Occipital lobe (tissue), 1 donor: ENCODE measurements at regions not wholly inside any gene's neighbourhood (a gene's known extent, or its start where the extent isn't known, plus 50 kb on each side); places are given as distances from the start of the nearest gene placed in this dataset.
"Not testable (repeated sequence)": the region's sequence is repeated elsewhere in the genome, so short reads cannot be mapped to it uniquely, and the experiment has no call there.

Experiments used
- DNase-seq: peaks from one replicate; lab custom pipeline; 2025; lab: John Stamatoyannopoulos, UW

DNA sequence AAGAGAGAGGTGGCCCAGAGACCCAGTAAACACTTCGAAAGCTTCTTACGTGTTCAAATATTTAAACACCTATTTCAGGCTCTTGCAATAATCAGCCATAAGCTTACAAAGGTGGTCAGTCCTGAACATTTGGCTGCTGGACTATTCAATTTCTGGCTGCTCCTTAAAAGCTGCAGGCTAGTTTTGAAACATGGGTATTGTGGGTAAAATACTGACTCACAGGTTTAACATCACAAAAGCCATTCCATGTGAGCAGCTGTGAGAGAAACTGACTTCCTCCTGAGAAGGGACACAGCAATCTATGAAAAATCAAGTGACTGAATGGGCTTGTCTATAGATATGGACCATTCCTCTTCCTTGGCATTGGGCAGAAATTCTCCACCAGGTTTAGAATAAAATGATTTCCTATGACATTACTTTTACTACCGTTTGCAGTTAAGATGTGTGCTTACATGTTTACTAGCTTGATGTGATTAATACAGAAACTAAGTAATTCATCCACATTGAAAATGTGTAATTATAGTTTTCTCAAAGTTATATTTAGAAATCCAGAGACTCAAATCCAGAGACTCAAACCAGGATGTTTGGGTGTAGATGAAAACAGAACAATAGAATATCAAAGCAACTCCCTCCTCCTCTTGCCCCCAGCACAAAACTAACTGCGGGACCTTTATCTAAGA lies 252.3 kb downstream of the GATA3 start:
- DNase-seq = no peak

DNA sequence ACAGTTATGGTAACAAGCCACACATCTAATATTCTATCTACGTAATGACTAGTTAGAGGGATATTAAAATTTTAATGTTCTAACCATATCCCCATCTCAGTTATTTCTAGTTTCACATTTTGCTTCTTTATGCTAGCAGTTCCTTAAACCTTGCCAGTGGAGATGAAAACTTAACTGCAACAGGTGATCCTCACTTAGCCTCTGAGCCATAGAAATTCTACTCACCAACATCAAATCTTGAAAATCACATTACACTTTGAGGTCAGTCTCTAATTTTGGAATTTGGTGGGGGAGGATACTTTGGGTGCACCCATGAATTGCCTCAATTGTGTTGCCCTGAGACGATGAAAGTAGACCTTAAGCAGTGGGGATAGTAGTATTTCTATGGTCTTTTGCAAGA lies 256.4 kb downstream of the GATA3 start:
- DNase-seq = no peak

DNA sequence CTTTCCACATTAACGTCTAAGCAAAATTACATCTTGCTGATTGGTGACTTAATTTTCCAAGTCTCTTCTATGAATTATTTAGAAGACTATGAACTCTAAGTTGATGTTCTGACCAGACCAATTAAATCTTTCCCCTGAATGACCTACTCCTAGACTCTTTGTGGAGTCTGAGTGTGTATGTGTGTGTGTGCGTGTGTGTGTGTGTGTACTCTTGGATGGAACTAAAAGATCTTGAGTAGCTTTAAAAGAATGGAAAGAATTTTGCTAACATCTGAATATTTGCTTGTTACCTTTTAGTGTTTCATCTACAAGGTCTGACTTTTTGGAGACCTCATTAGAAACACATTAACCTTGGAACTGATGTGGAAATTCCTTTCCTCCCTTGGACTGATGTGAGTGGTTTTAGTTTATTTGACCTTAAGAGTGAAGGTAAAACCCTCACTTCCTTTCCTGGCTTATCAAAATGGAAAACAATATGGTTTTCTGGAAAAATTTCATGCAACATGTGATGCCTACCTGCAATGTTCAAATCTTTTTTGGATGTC lies 257.1 kb downstream of the GATA3 start:
- no peak for DNase-seq

- no peak for DNase-seq
Observed at GRCh38 chr10:8312079-8312478, 257.6 kb downstream of the GATA3 start.

DNA sequence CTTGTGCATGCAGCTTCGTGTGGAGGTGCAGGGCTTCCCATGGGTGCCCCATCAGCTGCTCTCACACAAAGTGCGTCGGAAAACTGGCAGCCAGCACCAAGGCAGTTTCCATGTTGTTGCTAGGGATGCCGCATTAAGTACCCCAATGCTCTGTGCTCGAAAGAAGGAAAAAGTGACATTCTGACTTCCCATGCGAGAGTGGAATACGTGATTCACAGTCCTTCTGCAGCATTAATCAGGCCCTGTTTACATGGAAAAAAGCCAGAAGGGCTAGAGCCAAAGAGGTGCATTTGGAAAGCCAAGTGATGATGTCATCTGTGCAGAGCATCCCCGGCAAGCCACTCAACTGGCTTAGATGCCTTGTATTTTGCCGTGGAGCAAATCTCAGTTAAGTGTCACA lies 258.3 kb downstream of the GATA3 start:
- no peak for DNase-seq

- DNase-seq = no peak
Observed at GRCh38 chr10:8314486-8314885, 260.0 kb downstream of the GATA3 start.

DNA sequence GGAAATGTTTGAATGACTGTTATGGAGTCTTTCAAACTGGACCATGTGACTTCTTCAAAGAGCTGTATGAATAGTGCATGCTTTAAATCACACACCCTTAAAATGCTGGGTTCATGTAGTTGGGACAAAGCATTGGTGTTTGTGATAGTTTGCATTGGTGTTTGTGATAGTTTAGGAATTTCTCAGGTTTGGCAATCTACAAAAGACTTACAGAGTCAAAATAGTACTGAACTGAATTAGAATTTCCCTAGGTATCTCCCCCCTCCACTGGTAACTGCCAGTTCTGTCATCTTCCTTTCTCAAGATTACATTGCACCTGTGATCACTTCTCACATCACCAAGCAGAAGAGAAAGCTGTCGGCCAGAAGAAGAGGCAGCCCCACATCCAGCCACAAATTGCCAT lies 261.1 kb downstream of the GATA3 start:
- DNase-seq = no peak

DNA sequence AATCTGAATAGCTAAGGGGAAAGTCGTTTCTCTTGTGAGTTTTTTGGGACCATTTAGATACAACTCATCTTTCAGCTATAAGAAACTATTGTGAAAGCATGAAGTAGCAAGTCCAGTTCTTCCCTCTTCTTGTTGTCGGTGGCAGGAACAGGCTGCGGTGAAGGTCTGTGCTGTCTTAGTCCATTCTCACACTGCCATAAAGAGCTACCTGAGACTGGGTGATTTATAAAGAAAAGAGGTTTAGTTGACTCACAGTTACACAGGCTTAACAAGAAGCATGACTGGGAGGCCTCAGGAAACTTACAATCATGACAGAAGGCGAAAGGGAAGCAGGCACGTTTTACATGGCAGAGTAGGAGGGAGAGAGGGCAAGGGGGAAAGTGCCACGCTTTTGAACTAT lies 261.8 kb downstream of the GATA3 start:
- no peak for DNase-seq

DNA sequence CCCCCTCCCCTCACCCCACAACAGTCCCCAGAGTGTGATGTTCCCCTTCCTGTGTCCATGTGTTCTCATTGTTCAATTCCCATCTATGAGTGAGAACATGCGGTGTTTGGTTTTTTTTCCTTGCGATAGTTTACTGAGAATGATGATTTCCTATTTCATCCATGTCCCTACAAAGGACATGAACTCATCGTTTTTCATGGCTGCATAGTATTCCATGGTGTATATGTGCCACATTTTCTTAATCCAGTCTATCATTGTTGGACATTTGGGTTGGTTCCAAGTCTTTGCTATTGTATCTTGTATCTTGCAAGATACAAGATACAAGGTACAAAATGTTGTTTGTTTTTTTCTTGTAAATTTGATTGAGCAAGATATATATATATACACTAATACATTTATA lies 263.9 kb downstream of the GATA3 start:
- DNase-seq = not testable (repeated sequence)

DNA sequence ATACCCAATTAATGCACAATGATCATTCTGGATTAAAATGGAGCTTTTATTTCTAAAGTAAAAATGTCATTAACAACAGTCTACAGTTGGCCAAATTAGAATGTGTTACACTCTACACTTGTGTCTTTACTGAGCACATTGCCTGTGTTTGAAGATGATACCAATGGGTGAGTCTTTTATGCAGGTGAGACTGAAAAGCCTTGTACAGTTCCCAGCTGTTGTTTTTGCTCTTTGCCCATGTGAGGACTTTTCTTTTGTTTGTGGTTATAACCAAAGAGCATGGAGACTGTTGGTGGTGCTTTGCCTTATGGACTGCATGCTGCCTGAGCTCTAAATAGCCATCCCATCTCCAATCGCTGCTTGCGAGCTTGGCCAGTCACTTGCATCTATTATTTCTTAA lies 264.5 kb downstream of the GATA3 start:
- no peak for DNase-seq

DNA sequence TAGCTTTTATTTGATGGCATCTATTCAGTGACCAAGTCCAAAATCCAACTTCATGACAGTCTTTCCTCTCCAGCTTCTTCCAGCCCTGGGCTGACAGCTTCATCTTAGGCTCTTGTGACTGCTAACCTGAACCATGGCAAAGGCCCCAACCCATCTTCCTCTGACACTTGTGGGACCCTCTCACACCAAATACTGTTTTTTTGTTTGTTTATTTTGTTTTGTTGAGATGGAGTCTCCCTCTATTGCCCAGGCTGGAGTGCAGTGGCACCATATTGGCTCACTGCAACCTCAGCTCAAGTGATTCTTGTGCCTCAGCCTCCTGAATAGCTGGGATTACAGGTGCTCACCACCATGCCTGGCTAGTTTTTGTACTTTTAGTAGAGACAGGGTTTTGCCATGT lies 265.2 kb downstream of the GATA3 start:
- no peak for DNase-seq

DNA sequence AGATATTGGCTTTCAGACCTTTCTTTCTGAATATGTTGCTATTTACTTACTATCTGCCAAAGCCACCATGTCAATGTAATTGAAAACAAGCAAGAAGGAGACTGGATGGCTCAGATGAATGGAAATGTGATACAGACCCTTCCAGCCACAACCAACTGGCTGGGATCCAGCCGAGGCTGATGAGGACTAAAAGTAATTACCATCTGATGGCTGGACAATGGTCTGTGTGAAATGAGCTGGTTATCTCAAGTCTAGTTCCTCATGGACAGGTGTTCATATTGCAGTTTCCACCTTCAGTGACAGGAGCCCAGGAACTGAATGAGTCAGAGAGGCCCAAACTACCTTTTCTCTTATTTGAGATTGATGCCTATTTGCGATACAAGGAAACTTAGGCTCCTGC lies 267.5 kb downstream of the GATA3 start:
- no peak for DNase-seq

DNA sequence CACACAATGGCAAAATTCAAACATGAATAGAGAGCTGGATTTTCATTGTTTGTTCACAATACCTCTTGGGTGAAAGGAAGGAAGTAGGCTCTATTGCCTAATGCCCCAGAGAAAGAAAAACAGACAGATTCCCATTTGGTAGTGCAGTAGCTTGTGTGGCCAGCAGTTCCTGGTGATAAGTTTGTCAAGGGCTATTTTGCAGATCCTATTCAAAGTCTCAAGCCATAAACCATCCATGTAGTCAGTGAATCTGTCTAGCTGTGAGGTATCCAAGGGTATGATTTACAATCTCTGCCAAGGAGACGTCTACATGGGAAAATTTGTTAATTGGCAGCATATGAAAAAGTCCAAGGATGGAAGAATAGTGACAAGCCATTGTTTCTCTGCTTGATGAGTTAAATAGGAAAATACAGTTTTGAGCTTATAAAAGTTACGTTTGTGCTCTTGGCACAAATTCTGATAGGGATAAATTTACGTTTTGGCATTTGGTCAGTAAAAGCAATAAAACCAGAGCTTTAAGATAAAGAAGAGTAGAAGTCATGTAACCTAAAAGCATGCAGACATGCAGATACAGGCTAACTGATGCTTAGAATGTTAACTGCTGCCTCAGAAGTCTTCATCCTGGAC lies 269.1 kb downstream of the GATA3 start:
- DNase-seq = no peak

GRCh38 chr10:8325024-8325980 lies 270.8 kb downstream of the GATA3 start:
- DNase-seq = no peak

DNA sequence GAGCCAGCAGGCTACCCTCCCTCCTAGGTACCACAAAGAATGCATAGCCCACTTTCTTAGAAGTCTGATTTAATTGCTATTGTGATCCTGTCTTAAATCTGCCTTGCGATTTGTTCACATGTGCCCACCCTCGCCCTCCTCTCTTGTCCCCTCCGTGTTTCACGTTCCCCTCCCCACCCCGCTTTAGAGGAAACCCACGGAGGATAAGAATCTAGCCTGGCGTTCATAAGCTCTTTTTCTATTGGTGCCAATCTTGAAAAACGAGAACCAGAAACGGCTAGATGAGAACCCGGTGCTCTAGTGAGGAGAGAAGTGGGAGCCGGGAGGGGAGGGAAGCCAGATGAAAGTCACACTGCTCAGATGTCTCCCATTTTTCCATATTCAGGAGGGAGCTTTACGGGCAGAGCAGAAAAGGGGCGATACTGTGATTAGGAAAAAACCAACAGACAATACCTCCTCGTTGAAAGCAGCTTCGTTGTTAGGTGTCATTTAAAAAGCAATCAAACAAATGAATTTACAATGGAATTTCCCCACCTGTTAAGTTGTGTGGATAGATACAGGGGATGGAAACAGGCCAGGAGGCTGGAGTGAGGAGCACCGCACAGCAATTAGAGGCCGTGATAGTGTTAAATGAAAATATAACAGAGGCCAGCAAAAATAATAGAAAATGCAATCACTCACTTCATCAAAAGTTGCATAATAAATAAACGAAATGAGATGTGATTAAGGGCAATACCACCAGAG lies 272.1 kb downstream of the GATA3 start:
- no peak for DNase-seq

- DNase-seq = no peak
Observed at GRCh38 chr10:8327140-8327423, 272.6 kb downstream of the GATA3 start.

- DNase-seq = no peak
Observed at GRCh38 chr10:8331387-8331786, 276.9 kb downstream of the GATA3 start.

DNA sequence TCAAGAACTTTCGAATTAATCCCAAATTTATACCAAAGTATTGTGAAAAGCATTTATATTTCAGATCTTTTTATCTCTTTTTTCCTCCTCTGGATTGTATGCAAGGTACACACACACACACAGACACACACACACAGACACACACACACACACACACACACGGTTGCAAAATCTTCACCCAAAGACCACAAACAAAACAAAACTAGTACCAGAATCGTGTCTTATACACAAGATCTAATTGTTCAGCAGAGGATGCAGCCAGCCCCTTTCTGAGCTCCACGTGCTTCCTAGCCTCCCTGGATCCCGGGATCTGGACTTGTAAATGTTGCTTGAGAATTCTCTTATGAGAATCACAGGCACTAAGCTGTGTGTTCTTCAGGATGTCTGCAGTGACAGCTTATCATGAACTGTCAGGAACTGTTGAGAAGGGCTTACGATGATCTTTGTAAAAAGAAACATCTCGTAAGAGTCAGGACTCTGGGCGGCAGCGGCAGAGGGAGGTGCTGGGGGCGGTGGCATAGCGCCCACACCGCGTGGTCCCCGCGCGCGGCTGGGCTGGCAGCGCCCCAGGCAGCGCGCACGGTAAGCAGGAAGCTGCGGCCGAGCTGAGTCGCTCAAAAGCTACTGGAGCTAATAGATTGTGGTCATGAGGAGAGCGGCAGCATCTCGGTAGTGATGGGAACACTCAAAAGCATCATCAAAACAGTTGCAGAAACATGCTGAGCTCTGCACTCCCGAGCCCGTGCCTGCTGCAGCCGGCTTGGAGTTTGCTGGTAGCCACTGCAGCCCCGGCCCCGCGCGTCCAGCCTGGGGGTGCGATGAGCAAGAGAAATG lies 277.6 kb downstream of the GATA3 start:
- DNase-seq = peak; percentile 20

- DNase-seq = no peak
Observed at GRCh38 chr10:8332730-8333111, 278.2 kb downstream of the GATA3 start.

DNA sequence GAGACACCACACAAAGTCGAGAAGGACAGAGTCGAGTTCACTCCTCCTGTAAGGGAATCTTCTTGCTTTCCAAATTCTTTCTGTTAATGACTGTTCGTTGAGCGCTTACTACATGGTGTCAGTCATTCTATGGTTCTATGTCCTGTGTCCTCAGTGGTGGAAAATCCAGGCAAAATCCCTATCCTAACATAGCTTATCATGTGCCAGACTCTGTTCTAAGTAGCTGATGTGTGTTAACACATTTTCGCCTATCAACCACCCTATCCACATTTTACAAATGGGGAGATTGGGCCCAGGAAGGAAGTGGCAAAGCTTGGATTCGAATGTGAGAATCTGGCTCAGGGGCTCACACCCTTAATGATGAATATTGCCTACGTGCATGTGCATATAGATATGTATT lies 280.1 kb downstream of the GATA3 start:
- DNase-seq = no peak
